SK-N-SH (cell line): ENCODE measurements at regions not wholly inside any gene's neighbourhood (a gene's known extent, or its start where the extent isn't known, plus 50 kb on each side); places are given as distances from the start of the nearest gene placed in this dataset.

Source experiments
- CHD2 ChIP-seq: fragments of 150-350 bp; IDR thresholded peaks from 2 replicates; pipeline ENCODE4 v1.6.1; 2018; ENCODE audit warnings: low read length; ENCODE audit not compliant: partially characterized antibody
- CTCF ChIP-seq: fragments of 200-600 bp; sonication (generic); IDR thresholded peaks from 2 replicates; pipeline ENCODE4 v1.6.1; 2017; ENCODE audit warnings: antibody characterized with exemption, mild to moderate bottlenecking, moderate library complexity
- EP300 ChIP-seq, 2 experiments: IDR thresholded peaks; 2 replicates each; pipeline versions ENCODE4 v1.4.0 to v1.6.1; 2012; ENCODE audit warnings: borderline replicate concordance in 1 of 2, low read depth in 1 of 2, low read length in 1 of 2
- FOSL2 ChIP-seq: IDR thresholded peaks from 2 replicates; pipeline ENCODE4 v1.4.0; 2012; ENCODE audit warnings: low read depth, mild to moderate bottlenecking, moderate library complexity, borderline replicate concordance
- JUND ChIP-seq: IDR thresholded peaks from 2 replicates; pipeline ENCODE4 v1.4.0; 2012
- MAX ChIP-seq: IDR thresholded peaks from 2 replicates; pipeline ENCODE4 v1.4.0; 2012; ENCODE audit warnings: low read depth
- MEF2A ChIP-seq: IDR thresholded peaks from 2 replicates; pipeline ENCODE4 v1.4.0; 2012; ENCODE audit warnings: low read depth, borderline replicate concordance
- MXI1 ChIP-seq: IDR thresholded peaks from 2 replicates; pipeline ENCODE4 v1.6.1; 2012; ENCODE audit warnings: mild to moderate bottlenecking, low read depth, low read length, improper control_type of control experiment
- POLR2AphosphoS5 ChIP-seq: IDR thresholded peaks from 2 replicates; pipeline ENCODE4 v1.6.1; 2012; ENCODE audit warnings: low read depth, low read length
- RAD21 ChIP-seq: IDR thresholded peaks from 2 replicates; pipeline ENCODE4 v1.6.1; 2012; ENCODE audit warnings: mild to moderate bottlenecking, low read length
- TAF1 ChIP-seq: IDR thresholded peaks from 2 replicates; pipeline ENCODE4 v1.6.1; 2012; ENCODE audit warnings: low read depth, mild to moderate bottlenecking, low read length, moderate library complexity, borderline replicate concordance
- TEAD4 ChIP-seq: IDR thresholded peaks from 2 replicates; pipeline ENCODE4 v1.4.0; 2012; ENCODE audit warnings: mild to moderate bottlenecking, borderline replicate concordance; ENCODE audit not compliant: insufficient read depth
- USF1 ChIP-seq: IDR thresholded peaks from 2 replicates; pipeline ENCODE4 v1.4.0; 2012; ENCODE audit warnings: low read depth, borderline replicate concordance
- ZBTB33 ChIP-seq: IDR thresholded peaks from 2 replicates; pipeline ENCODE4 v1.4.0; 2012; ENCODE audit warnings: low read depth, borderline replicate concordance

GRCh38 chr13:73913079-73913740 is 221.0 kb downstream of the KLF12 start:
- TF ChIP-seq CTCF (no peak), EP300 (IDR thresholded peaks at IDR 0.05; ENCODE audit: borderline replicate concordance in 1 of 2, low read depth in 1 of 2, low read length in 1 of 2) (no peak), MXI1 (no peak), MAX (no peak), TEAD4 (no peak), FOSL2 (no peak), TAF1 (no peak), CHD2 (no peak), JUND (no peak), RAD21 (no peak), POLR2AphosphoS5 (no peak), MEF2A (no peak), USF1 (no peak), ZBTB33 (no peak)
